Astrocyte (in vitro differentiated cells and primary cell): ENCODE measurements at regions not wholly inside any gene's neighbourhood (a gene's known extent, or its start where the extent isn't known, plus 50 kb on each side); places are given as distances from the start of the nearest gene placed in this dataset.

ENCODE experiments used
- DNase-seq: peaks from one replicate; pipeline ENCODE4 v3.0.0-alpha.2; 2010; ENCODE audit warnings: low read depth
- FAIRE-seq: peaks from 2 replicates; lab custom pipeline; 2011; peaks lifted over from hg19 to GRCh38; lab: Jason Lieb, UNC
- H2AFZ ChIP-seq: 2 replicates; pipeline ENCODE4 v1.6.0; 2012; ENCODE audit warnings: low read depth, low read length, inconsistent platforms
- H3K27ac ChIP-seq: 2 replicates; pipeline ENCODE4 v1.5.1; 2011; ENCODE audit warnings: low read depth, low read length, inconsistent platforms
- H3K27me3 ChIP-seq: 2 replicates; pipeline ENCODE4 v1.6.0; 2011; ENCODE audit warnings: low read length, inconsistent platforms; ENCODE audit not compliant: insufficient read depth
- H3K36me3 ChIP-seq: 2 replicates; pipeline ENCODE4 v1.5.1; 2011; ENCODE audit warnings: low read length, inconsistent platforms; ENCODE audit not compliant: insufficient read depth
- H3K4me1 ChIP-seq: 2 replicates; pipeline ENCODE4 v1.5.1; 2011; ENCODE audit warnings: low read length, inconsistent platforms; ENCODE audit not compliant: insufficient read depth
- H3K4me2 ChIP-seq: 2 replicates; pipeline ENCODE4 v1.6.0; 2012; ENCODE audit warnings: low read length, inconsistent platforms
- H3K4me3 ChIP-seq: 2 replicates; pipeline ENCODE4 v1.5.1; 2011; ENCODE audit warnings: low read depth, mild to moderate bottlenecking, low read length, inconsistent platforms; ENCODE audit not compliant: insufficient read depth
- H3K79me2 ChIP-seq: 2 replicates; pipeline ENCODE4 v1.6.0; 2012; ENCODE audit warnings: mild to moderate bottlenecking, low read length, inconsistent platforms; ENCODE audit not compliant: insufficient read depth
- H3K9ac ChIP-seq: 2 replicates; pipeline ENCODE4 v1.6.0; 2012; ENCODE audit warnings: mild to moderate bottlenecking, low read length, inconsistent platforms
- H3K9me3 ChIP-seq: 2 replicates; pipeline ENCODE4 v1.5.1; 2012; ENCODE audit warnings: low read depth, mild to moderate bottlenecking, low read length, inconsistent platforms; ENCODE audit not compliant: insufficient read depth
- H4K20me1 ChIP-seq: 2 replicates; pipeline ENCODE4 v1.6.0; 2012; ENCODE audit warnings: low read length, inconsistent platforms; ENCODE audit not compliant: insufficient read depth
- H3K27ac Mint-ChIP-seq: one replicate; pipeline ENCODE4 v1.8.0; 2021; ENCODE audit warnings: mild to moderate bottlenecking, mixed read lengths; ENCODE audit not compliant: unreplicated experiment
- H3K27me3 Mint-ChIP-seq: one replicate; pipeline ENCODE4 v1.8.0; 2021; ENCODE audit warnings: low read depth, mixed read lengths; ENCODE audit not compliant: unreplicated experiment
- H3K36me3 Mint-ChIP-seq: one replicate; pipeline ENCODE4 v1.8.0; 2021; ENCODE audit warnings: low read depth, mixed read lengths; ENCODE audit not compliant: unreplicated experiment
- H3K4me1 Mint-ChIP-seq: one replicate; pipeline ENCODE4 v1.8.0; 2021; ENCODE audit warnings: low read depth, mixed read lengths; ENCODE audit not compliant: unreplicated experiment
- H3K4me3 Mint-ChIP-seq: one replicate; pipeline ENCODE4 v1.8.0; 2021; ENCODE audit warnings: mild to moderate bottlenecking, moderate library complexity, mixed read lengths; ENCODE audit not compliant: unreplicated experiment
- H3K9me3 Mint-ChIP-seq: one replicate; pipeline ENCODE4 v1.8.0; 2021; ENCODE audit warnings: mild to moderate bottlenecking, mixed read lengths; ENCODE audit not compliant: unreplicated experiment
- EZH2 ChIP-seq: IDR thresholded peaks from 2 replicates; pipeline ENCODE4 v1.6.1; 2012; ENCODE audit warnings: mild to moderate bottlenecking, low read length, inconsistent platforms; ENCODE audit not compliant: insufficient read depth
- TF ChIP-seq, protein P1 (sequence below): IDR thresholded peaks from 2 replicates; pipeline ENCODE4 v1.5.1; 2011; ENCODE audit warnings: low read depth, mild to moderate bottlenecking, inconsistent platforms, low read length, moderate library complexity; ENCODE audit not compliant: insufficient read depth

DNA sequence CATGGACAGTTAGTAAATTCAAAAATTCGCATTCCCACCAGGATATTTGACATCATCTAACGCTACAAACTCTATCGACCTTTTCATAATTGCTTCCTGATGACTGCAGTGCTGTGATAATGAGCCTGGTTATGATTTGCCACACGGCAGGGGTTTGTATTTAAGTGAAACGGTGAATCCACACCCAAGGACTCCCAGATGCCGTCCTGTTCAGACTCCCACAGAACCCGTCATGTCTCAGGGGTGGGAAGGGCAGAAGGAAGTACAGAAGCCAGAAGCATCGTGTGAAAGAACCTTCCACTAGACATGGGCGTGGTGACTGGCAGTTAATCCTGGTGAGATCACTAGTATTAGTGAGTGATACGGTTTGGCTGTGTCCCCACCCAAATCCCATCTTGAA lies 91.2 kb upstream of the TMEM18 start:
- Mint-ChIP-seq H3K27ac (no peak overlapping the region), H3K36me3 (no peaks in the 10 kb centered on the region), H3K4me3 (no peak overlapping the region), H3K4me1 (peaks cover 11% of the 10 kb centered on the region), H3K9me3 (no peaks in the 10 kb centered on the region), H3K27me3 (peaks cover 4% of the 10 kb centered on the region)
- H2AFZ ChIP-seq = no peak overlapping the region
- no peak overlapping the region for H3K9ac ChIP-seq
- H3K4me1 ChIP-seq = no peaks in the 10 kb centered on the region
- H3K9me3 ChIP-seq = no peaks in the 10 kb centered on the region
- H3K4me3 ChIP-seq = no peak overlapping the region
- H3K27ac ChIP-seq = no peak overlapping the region
- FAIRE-seq (no peak), DNase-seq (no peak)
- TF ChIP-seq, protein P1, sequence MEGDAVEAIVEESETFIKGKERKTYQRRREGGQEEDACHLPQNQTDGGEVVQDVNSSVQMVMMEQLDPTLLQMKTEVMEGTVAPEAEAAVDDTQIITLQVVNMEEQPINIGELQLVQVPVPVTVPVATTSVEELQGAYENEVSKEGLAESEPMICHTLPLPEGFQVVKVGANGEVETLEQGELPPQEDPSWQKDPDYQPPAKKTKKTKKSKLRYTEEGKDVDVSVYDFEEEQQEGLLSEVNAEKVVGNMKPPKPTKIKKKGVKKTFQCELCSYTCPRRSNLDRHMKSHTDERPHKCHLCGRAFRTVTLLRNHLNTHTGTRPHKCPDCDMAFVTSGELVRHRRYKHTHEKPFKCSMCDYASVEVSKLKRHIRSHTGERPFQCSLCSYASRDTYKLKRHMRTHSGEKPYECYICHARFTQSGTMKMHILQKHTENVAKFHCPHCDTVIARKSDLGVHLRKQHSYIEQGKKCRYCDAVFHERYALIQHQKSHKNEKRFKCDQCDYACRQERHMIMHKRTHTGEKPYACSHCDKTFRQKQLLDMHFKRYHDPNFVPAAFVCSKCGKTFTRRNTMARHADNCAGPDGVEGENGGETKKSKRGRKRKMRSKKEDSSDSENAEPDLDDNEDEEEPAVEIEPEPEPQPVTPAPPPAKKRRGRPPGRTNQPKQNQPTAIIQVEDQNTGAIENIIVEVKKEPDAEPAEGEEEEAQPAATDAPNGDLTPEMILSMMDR = no peak
- no peak for TF ChIP-seq EZH2
- H3K36me3 ChIP-seq = no peaks in the 10 kb centered on the region
- no peaks in the 10 kb centered on the region for H4K20me1 ChIP-seq
- H3K79me2 ChIP-seq = no peaks in the 10 kb centered on the region
- H3K27me3 ChIP-seq = no peaks in the 10 kb centered on the region
- H3K4me2 ChIP-seq = no peak overlapping the region

DNA sequence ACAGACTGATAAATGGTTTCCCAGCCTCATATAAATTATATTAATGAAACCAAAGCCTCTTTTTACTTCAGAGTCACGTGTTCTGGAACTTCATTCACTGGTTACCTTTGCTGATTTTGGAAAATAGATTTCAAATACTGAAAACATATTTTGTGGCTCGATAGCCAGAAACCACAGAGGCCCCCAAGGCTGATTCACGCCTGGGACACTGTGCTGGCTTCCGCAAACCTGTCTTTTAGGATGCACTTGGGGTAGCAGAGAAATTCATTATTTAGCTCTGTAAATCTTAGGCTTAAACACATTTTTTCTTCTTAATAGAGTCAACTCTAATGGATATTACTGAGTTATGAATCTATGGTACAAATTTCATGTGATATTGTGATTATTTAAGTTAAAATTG lies 90.7 kb upstream of the TMEM18 start:
- no peak overlapping the region for H3K27ac Mint-ChIP-seq

DNA sequence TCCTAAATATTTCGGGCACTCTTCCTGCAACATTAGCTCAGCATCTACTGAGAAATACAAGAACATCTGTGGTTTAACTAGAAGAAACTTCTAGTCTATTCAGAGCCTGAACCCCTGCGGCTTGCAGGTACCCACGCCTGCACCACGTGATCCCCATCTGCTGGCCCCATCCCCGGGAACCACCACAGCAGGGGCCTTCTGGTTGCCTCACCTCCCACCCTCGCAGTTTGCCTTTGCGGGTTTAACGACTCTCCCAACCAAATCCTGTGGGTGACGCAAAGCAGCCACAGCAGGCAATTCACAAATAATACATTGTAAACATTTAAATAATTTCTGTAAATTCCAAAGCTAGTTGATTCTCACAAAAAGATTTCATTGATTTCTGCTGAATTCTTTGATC lies 90.2 kb upstream of the TMEM18 start:
- peaks cover 4% of the 10 kb centered on the region for H3K27me3 Mint-ChIP-seq
- Histone ChIP-seq H3K27ac (no peak overlapping the region), H3K9ac (no peak overlapping the region), H3K27me3 (no peaks in the 10 kb centered on the region), H2AFZ (no peak overlapping the region), H3K4me3 (no peak overlapping the region), H3K4me1 (no peaks in the 10 kb centered on the region), H3K79me2 (no peaks in the 10 kb centered on the region), H3K9me3 (no peaks in the 10 kb centered on the region), H4K20me1 (no peaks in the 10 kb centered on the region), H3K36me3 (no peaks in the 10 kb centered on the region), H3K4me2 (no peak overlapping the region)
- no peaks in the 10 kb centered on the region for H3K9me3 Mint-ChIP-seq
- H3K4me3 Mint-ChIP-seq = no peak overlapping the region
- no peak for FAIRE-seq
- TF ChIP-seq, protein P1 = no peak
- TF ChIP-seq EZH2 = no peak
- H3K36me3 Mint-ChIP-seq = no peaks in the 10 kb centered on the region
- no peak overlapping the region for H3K27ac Mint-ChIP-seq
- DNase-seq = no peak
- H3K4me1 Mint-ChIP-seq = peaks cover 15% of the 10 kb centered on the region

More for the DNA sequence above, 90.7 kb upstream of the TMEM18 start:
- peaks cover 4% of the 10 kb centered on the region for H3K27me3 Mint-ChIP-seq
- H3K4me3 ChIP-seq = no peak overlapping the region
- no peaks in the 10 kb centered on the region for H3K79me2 ChIP-seq
- FAIRE-seq = no peak
- no peak overlapping the region for H3K27ac ChIP-seq
- no peaks in the 10 kb centered on the region for H4K20me1 ChIP-seq
- H3K4me3 Mint-ChIP-seq = no peak overlapping the region
- no peak overlapping the region for H3K9ac ChIP-seq
- H3K9me3 Mint-ChIP-seq = no peaks in the 10 kb centered on the region
- DNase-seq = no peak
- no peaks in the 10 kb centered on the region for H3K36me3 Mint-ChIP-seq
- no peaks in the 10 kb centered on the region for H3K36me3 ChIP-seq
- TF ChIP-seq, protein P1 = no peak
- TF ChIP-seq EZH2 = no peak
- no peaks in the 10 kb centered on the region for H3K4me1 ChIP-seq
- no peaks in the 10 kb centered on the region for H3K9me3 ChIP-seq
- no peaks in the 10 kb centered on the region for H3K27me3 ChIP-seq
- no peak overlapping the region for H2AFZ ChIP-seq
- H3K4me2 ChIP-seq = no peak overlapping the region
- H3K4me1 Mint-ChIP-seq = peaks cover 13% of the 10 kb centered on the region
